ENCODE measurements at regions not wholly inside any gene's neighbourhood (a gene's known extent, or its start where the extent isn't known, plus 50 kb on each side); places are given as distances from the start of the nearest gene placed in this dataset.

- DNase-seq: no peak
Observed at GRCh38 chr1:30037251-30038118, 685.9 kb downstream of the MATN1 start.

GRCh38 chr1:30036666-30037065, 686.7 kb downstream of the MATN1 start:
- DNase-seq: no peak

GRCh38 chr1:30036229-30036547, 687.2 kb downstream of the MATN1 start:
- no peak for DNase-seq

- DNase-seq: no peak
Observed at GRCh38 chr1:30035522-30036228, 687.7 kb downstream of the MATN1 start.

DNA sequence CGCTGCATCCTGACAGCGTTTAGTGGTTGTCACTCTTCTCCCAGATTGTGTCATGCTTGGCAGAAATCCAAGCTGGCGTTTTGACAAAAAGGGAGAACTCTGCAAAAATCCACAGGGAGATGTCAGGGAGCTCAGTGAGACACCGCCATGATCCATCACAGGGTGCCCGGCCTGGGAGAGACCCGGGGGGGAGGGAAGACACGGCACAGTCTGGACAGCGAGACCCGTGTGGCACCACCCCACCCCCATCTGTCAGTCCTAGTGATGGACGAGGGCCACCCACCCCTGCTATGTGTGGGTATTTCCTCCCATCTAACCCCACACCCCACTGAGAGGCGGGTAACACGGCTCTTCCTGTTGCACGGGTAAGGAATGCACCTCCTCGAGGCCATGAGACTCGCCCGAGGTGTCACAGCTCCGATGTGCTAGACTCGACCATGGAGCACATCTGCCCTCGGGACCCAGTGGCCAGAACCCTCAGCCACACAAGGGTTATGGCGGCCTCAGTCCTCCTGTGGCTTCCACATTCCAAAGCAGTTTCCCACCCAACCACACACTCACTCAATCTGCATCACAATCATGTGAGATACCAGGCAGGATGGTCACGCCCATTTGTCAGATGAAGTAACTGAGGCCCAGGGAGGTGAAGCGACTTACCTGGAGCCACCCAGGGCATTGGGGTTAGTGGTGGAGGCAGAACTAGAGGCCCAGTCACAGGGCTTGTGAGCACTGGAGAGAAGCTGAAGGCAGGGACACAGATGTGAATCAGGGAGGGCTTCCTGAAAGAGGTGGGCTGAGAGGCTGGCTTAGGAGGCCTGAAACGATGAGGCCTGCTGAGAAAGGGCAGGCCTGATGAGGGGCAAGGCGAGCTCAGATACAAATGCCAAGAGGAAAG, 688.5 kb downstream of the MATN1 start:
- no peak for DNase-seq

DNA sequence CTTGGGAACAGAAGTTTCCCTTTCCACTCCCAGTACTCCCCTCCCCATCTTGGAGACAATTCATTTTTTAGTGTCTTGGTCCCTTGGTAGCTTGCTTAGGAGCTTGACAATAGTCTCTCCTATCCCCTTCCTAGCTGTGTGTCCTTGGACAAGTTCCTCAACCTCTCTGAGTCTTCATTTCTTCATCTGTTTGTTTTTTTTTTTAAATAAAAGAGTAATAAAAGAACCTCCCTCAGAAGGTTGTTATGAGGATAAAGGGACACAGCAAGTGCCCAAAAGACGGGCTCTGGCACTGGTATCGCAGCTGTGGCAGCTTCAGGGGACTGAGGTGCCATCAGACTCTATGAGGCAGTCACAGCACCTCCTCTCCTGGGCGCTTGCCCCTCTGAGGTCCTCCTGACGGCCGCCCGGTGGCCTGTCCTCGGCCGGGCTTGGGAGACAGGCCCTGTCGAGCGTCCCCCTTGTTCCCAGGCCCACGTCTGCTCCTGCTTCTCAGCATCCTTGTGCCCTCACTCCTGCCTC, 689.2 kb downstream of the MATN1 start:
- DNase-seq: no peak

DNA sequence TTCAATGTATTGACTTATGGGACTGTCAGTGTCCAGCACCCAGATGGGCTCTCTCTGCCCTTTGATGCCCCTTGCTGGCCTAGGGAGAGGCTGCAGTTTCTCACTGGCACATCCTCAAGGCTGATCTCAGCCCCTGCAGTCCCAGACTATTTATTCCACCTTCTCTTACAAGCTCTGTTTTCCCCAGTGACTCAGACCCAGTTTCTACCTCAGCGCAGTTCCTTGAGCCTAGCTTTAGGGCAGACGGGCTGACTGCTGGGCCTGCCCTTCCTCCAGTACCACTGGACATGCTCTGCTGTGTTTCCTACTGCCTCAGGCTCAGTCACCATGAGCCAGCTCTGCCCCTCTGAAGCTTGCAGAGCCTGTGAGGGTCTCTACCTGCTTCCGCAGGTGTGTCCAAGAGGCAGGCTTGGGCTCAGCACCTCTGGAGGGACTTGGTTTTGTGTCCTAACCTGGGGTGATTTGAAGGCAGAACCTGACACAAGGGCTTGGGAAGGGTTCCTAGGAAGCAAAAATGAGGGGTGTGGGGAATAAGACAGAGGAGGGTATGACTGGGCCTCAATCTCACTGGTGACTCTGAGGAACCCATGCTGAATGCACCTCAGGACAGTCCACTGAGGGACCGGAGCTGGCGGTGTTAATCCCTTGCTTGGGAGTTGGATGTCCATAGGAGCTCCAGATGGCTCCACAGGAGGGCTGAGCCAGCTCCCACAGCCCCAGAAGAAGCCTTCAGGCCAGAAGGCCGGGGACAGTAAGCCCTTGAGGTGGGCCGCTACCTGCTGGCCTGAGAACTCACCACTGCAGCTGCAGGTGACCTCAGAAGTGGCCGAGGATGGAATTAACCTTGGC, 689.9 kb downstream of the MATN1 start:
- no peak for DNase-seq

- DNase-seq: no peak
Observed at GRCh38 chr1:30032302-30032701, 691.1 kb downstream of the MATN1 start.

GRCh38 chr1:30029677-30030076, 693.7 kb downstream of the MATN1 start:
- DNase-seq: no peak

DNA sequence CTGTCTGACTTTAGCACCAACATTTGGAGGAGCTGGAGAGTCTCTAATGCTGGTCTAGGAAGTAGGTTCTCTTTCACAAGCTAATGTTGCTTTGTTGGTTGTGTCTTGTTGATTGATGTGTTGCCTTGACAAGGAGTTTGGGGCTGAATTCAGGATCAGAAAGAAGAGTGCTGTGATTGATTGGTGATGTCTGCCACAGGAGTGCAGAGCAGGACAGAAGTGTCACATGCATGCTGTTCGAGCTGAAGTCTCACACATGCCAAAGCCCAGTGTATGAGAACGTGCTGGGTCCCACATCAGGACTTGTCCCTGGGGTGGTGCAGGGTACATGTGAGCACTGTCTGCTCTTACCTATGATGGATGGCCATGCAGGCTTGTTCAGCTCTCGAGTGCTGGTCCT, 694.4 kb downstream of the MATN1 start:
- no peak for DNase-seq

DNA sequence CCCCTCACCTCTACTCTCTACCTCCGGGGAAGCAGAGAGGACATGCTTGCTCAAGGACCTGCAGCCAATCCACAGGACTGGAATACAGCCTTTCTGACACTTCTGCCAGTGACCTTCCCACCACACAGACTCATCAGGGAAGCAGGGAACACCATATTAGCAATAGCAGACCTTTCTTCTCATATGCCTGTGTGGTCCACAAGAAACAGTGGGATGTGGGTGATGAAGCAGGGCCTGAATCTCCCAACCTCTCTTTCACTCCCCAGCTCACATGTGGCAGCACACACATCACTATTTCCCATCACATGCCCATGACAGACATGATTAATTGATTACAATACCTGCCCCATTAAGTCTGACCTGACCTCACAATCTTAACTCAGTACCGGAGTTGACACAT, 695.1 kb downstream of the MATN1 start:
- DNase-seq: no peak

GRCh38 chr1:30027247-30027646, 696.1 kb downstream of the MATN1 start:
- DNase-seq: no peak

DNA sequence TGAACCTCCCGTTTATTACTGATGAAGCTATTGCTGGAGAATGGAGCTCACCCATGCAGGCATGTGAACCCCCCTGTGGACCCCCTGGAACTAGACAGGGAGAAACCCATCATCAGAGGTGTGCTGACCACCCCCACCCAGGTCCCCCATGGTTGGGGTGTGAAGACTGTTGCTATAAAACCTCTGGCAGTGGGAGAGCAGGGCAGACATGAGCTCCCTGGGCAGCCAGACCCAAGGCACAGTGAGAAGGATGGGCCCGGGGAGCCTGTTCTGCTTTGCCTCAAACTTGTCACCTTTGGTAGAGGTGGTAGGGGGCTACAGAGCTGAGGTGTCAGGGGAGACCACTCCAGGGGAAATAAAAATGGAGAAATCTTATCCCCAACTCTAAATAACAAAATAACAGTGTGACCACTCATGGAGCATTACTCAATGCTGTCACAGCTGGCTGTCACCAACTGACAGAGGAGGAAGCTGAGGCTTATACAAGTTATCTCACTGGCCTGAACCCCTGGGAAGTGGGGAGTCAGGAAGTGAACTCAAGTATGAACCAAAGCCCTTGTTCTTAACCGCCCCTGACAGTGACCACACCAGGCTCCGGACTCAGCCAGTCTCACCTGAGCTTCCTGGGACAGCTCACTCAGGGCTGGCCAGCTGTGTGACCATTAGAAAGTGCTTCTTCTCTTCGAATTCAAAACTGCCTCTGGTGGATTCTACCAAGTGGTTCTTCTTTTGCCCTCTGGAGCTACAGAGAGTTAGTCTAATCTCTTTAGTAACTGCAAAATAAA, 698.8 kb downstream of the MATN1 start:
- DNase-seq: no peak

DNA sequence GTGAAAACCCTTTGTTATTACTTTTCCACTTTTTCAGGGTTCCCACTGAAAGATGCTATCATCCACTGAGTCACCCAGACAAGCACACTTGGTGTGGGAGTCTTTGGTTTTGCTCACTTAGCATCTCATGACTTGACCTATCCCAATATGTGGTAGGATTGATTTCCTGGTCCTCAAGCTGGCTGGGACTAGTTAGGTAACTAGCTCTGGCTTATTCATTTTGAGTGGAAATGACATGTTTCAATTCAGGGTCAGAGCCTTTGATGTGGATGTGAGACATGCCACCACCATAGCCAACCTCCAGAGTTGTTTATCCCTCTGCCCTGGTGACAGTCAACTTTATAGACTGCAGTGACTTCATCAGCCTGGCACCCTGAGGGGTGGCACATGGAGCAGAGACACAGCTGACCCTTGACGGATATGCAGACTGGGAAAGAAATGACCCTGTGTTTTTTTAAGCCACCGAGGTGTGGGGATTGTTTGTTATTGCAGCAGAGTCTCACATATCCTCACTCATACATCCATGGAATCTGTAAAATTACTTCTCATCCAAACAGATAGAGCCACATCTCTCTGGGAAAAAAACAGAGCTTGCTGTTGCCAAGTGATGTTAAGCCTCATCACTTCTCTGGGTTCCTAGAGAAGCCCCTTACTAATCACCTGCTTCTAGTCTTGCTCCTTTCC, 699.9 kb downstream of the MATN1 start:
- no peak for DNase-seq

DNA sequence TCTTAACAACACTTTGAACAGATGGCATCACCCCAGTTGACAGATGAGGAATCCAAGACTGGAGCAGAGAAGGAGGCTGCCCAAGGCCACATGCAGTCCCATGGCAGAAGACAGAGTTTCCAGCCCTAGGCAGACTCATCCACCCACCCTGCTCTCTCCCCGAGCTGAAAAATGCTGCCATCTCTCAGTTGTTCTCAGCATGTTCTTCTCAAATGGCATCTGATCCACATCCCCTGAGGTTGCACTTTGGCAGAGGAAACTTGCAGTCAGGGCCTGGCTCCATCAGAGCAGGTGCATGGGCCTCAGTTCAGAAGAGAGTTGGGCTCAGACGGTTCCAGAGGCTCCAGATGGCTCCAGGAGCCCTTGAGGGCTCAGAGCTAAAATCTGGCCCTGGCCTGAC, 709.4 kb downstream of the MATN1 start:
- no peak for DNase-seq

GRCh38 chr1:30012455-30013440, 710.6 kb downstream of the MATN1 start:
- DNase-seq: no peak

GRCh38 chr1:30011970-30012369, 711.4 kb downstream of the MATN1 start:
- DNase-seq: no peak

DNA sequence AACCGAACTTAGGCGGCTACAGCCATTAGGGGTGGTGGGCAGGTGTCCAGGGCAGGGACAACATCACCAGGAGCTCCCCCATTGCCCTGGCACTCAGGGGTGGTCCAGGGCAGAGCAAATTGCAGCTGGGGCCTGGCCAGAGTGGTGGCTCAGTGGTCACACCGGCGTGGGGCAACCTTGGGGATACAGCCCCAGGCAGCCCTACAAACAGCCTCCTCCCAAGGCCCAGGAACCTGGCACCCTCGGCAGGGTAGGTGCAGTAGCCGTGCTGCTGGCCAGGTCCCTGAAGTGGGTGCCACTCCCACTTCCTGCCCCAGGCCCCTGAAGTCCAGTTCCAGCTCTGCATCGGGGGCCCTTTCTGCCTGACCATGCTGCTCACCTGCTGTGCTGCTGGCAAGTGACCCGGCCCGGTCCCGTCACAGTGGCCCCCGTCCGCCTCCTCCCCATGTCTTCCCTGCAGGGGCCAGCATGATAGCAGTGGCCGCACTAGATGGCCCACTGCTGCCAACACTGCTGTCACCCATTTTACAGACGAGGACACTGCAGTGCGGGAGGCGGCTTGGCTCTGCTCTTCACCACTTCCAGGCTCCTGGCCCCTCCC, 712.8 kb downstream of the MATN1 start:
- no peak for DNase-seq

DNA sequence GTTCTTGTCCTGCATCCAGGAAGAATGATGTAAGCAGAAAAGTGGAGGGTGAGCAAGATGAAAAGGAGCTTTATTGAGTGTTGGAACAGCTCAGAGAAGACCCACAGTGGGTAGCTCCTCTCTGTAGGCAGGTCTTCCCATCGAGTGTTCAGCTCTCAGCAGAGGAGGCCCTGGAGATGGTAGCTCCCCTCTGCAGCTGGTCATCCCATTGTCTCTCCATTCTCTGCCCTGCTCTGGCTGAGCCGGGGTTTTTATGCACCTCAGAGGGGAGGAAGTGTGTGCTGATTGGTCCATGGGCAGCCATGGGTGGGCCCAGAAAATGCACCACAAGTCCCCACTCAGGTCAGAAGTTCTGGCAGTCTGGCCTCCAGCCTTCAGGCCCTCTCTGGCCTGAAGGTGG, 713.7 kb downstream of the MATN1 start:
- no peak for DNase-seq
